HepG2 (cell line): ENCODE measurements at regions not wholly inside any gene's neighbourhood (a gene's known extent, or its start where the extent isn't known, plus 50 kb on each side); places are given as distances from the start of the nearest gene placed in this dataset.

Experiments
- HMGXB3 ChIP-seq: sonication (generic); formaldehyde crosslinking; IDR thresholded peaks from 2 replicates; pipeline ENCODE4 v1.4.0; 2020; ENCODE audit warnings: missing genetic modification reagents, borderline replicate concordance
- KIAA2018 ChIP-seq: sonication (generic); formaldehyde crosslinking; IDR thresholded peaks from 2 replicates; pipeline ENCODE4 v1.5.0; 2020; ENCODE audit warnings: mild to moderate bottlenecking, missing genetic modification reagents, borderline replicate concordance
- XBP1 ChIP-seq: sonication (generic); formaldehyde crosslinking; IDR thresholded peaks from 2 replicates; pipeline ENCODE4 v1.5.0; 2020; ENCODE audit warnings: missing genetic modification reagents
- ZNF496 ChIP-seq: sonication (generic); formaldehyde crosslinking; IDR thresholded peaks from 2 replicates; pipeline ENCODE4 v1.8.1; 2023; ENCODE audit warnings: mild to moderate bottlenecking, moderate library complexity, missing genetic modification reagents; ENCODE audit not compliant: insufficient replicate concordance
- TF ChIP-seq, protein P1 (sequence below): sonication (generic); formaldehyde crosslinking; conservative IDR thresholded peaks from 2 replicates; pipeline ENCODE4 v1.8.0; 2022; ENCODE audit warnings: mild to moderate bottlenecking, moderate library complexity, missing genetic modification reagents

GRCh38 chr6:19369785-19370184 lies 467.4 kb upstream of the ID4 start (continued):
- TF ChIP-seq HMGXB3 (CRISPR knock-in tag) (no peak), KIAA2018 (CRISPR knock-in tag) (no peak), XBP1 (no peak), ZNF496 (CRISPR knock-in tag) (no peak)
- TF ChIP-seq, protein P1, sequence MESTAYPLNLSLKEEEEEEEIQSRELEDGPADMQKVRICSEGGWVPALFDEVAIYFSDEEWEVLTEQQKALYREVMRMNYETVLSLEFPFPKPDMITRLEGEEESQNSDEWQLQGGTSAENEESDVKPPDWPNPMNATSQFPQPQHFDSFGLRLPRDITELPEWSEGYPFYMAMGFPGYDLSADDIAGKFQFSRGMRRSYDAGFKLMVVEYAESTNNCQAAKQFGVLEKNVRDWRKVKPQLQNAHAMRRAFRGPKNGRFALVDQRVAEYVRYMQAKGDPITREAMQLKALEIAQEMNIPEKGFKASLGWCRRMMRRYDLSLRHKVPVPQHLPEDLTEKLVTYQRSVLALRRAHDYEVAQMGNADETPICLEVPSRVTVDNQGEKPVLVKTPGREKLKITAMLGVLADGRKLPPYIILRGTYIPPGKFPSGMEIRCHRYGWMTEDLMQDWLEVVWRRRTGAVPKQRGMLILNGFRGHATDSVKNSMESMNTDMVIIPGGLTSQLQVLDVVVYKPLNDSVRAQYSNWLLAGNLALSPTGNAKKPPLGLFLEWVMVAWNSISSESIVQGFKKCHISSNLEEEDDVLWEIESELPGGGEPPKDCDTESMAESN (CRISPR knock-in tag), result no peak
